ENCODE measurements at regions not wholly inside any gene's neighbourhood (a gene's known extent, or its start where the extent isn't known, plus 50 kb on each side); places are given as distances from the start of the nearest gene placed in this dataset.

DNA sequence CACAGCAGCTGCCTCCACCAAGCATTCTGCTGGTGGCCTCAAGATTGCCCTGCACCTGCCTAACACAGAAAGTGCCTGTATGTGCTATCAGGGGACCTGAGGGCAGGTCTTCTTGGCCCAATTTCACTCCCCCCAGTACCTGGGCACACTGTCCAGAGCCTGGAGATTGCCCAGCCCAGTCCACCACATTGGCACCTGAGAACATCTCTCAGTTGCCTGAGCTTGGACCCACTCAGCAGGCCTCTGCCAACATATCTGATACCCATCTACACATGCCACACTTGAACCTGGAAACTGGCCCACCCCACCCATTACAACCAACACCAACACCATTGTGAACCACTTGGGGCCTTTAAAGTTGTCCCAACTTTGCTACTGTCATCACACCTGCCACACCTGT lies 1523.1 kb upstream of the CDH9 start:
- TF ChIP-seq, protein P1, sequence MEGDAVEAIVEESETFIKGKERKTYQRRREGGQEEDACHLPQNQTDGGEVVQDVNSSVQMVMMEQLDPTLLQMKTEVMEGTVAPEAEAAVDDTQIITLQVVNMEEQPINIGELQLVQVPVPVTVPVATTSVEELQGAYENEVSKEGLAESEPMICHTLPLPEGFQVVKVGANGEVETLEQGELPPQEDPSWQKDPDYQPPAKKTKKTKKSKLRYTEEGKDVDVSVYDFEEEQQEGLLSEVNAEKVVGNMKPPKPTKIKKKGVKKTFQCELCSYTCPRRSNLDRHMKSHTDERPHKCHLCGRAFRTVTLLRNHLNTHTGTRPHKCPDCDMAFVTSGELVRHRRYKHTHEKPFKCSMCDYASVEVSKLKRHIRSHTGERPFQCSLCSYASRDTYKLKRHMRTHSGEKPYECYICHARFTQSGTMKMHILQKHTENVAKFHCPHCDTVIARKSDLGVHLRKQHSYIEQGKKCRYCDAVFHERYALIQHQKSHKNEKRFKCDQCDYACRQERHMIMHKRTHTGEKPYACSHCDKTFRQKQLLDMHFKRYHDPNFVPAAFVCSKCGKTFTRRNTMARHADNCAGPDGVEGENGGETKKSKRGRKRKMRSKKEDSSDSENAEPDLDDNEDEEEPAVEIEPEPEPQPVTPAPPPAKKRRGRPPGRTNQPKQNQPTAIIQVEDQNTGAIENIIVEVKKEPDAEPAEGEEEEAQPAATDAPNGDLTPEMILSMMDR (IDR thresholded peaks at IDR 0.05; ENCODE audit: low read length, missing control alignments) = no peak
- DNase-seq (ENCODE audit: low read depth) = no peak
- no peak overlapping the region for H3K4me3 ChIP-seq (replicated peaks; ENCODE audit: low read depth, low read length)

DNA sequence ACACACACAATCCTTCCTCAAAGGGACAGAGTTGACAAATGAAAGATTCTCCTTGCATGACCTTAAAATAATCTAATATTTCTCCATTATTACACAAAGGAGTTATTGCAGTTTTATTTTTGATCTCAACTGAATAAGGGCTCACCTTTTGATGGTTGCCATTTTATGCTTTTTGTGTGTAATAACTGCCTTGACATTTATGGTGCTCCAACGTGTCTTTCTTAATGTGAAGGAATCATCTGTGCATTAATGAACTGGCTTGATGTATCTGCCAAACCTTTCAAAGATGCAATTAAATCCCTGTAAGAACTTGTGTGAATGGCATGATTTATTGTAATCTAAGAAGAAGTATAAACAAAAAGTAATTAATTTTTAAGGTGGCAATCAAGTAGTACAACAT lies 1519.8 kb upstream of the CDH9 start:
- H3K4me3 ChIP-seq (replicated peaks; ENCODE audit: low read depth, low read length) = no peak overlapping the region
- no peak for DNase-seq (ENCODE audit: low read depth)
- TF ChIP-seq, protein P1 (IDR thresholded peaks at IDR 0.05; ENCODE audit: low read length, missing control alignments) = no peak

DNA sequence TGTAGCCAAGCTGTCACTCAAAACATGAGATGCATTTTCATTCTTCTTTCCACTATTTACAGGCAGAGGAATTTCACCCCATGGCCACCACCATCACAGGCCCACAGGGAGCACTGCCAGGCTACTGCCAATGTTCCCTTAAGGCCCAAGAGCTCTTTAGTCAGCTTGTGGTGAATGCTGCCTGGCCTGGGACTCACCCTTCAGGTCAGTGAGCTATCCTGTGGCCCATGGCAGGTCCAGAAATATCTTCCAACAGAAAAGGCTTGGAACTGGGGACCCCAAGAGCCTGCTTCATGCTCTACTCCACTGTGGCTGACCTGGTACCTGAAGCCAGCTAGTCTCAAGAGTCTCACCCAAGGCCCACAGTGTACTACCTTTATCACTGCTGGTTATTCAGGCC lies 1518.7 kb upstream of the CDH9 start:
- TF ChIP-seq, protein P1 (IDR thresholded peaks at IDR 0.05; ENCODE audit: low read length, missing control alignments) = no peak
- DNase-seq (ENCODE audit: low read depth) = no peak
- H3K4me3 ChIP-seq (replicated peaks; ENCODE audit: low read depth, low read length) = no peak overlapping the region

DNA sequence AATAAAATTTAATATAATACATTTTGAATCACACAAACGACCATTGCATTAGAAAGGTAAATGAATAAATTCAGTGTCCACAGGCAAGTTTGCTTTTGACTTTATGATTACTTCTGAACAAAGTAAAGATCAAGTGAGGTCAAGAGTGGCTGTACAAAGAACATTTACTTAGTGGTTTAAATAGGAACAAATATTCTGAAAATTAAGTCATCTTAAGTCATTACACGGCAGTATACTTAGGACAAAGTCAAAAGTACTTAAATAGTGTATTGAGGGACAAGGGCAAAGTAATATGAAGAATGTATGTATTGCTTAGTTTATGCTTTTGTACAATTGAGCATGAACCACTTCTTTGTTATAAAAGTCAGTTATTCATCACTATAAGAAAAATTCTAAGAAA lies 1511.2 kb upstream of the CDH9 start:
- no peak overlapping the region for H3K4me3 ChIP-seq (replicated peaks; ENCODE audit: low read depth, low read length)
- TF ChIP-seq, protein P1 (IDR thresholded peaks at IDR 0.05; ENCODE audit: low read length, missing control alignments) = no peak
- DNase-seq (ENCODE audit: low read depth) = no peak

DNA sequence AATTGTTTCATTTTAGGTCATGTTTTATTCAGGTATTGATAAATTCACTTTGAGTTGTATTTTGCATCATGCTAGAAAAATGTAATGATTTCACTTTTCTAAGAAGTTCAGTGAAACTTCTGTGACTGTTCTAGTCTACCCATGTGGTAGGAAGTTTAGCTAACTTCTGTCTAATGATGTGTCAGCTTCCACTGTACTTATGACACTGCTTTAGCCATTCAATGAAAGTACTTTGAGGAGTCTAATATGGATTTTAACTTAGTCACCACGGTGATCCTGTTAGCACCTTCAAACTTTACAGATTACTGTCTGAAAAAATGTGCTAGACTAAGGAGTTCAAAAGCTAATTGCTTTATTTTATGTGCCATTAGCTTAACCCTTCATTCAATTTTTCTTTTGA lies 1510.5 kb upstream of the CDH9 start:
- H3K4me3 ChIP-seq (replicated peaks; ENCODE audit: low read depth, low read length) = no peak overlapping the region
- no peak for DNase-seq (ENCODE audit: low read depth)
- TF ChIP-seq, protein P1 (IDR thresholded peaks at IDR 0.05; ENCODE audit: low read length, missing control alignments) = no peak

DNA sequence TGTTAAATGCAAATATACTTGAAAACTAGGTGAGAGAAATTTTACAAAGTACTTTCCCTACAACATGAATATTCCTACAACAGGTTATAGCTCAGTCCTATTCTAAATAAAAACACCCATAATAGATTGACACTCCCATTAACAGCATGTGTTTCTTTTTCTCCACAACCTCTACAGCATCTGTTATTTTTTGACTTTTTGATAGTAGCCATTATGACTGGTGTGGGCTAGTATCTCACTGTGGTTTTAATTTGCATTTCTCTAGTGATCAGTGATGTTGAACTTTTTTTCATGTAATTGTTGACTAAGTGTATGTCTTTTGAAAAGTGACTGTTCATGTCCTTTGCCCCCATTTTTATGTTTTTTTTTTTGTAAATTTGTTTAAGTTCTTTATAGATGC lies 1506.1 kb upstream of the CDH9 start:
- no peak for DNase-seq (ENCODE audit: low read depth)
- H3K4me3 ChIP-seq (replicated peaks; ENCODE audit: low read depth, low read length) = no peak overlapping the region
- TF ChIP-seq, protein P1 (IDR thresholded peaks at IDR 0.05; ENCODE audit: low read length, missing control alignments) = no peak

DNA sequence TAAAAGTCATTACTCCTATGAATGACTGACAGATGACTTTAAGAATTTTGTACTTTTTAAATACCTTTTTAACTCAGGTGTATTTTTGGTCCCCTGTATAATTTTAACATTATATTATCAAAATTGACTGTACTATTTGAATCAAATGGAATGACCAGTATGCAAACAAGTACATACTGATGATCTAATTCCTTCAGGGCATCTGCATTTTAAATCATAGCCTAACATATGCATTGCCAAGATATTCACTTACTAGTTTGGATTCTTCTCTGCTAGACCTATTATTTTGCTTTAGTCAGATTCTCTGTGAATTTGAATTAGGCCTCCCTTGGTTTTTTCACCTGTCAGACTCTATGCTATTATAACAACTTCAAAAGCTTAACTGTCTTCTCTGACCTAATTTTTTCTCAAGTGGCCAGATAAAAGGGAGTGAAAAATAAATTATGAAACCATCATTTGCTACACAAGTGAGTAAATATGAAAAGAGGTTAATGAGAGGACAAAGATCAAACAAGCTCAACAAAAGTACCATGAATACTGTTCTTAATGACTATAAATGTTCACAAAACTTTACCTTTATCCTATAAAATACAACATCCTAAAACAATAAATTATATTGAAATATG lies 1505.2 kb upstream of the CDH9 start:
- no peak for DNase-seq (ENCODE audit: low read depth)
- no peak overlapping the region for H3K4me3 ChIP-seq (replicated peaks; ENCODE audit: low read depth, low read length)
- TF ChIP-seq, protein P1 (IDR thresholded peaks at IDR 0.05; ENCODE audit: low read length, missing control alignments) = no peak

All from fibroblast of pulmonary artery (primary cell).